Parathyroid adenoma (tissue), 2 donors: ENCODE measurements at regions not wholly inside any gene's neighbourhood (a gene's known extent, or its start where the extent isn't known, plus 50 kb on each side); places are given as distances from the start of the nearest gene placed in this dataset.

Experiments
- H2AFZ ChIP-seq: fragments of 300-600 bp; sonication (generic); one replicate; pipeline ENCODE4 v1.7.0; 2017; ENCODE audit warnings: antibody characterized with exemption, mild to moderate bottlenecking
- H3K27ac ChIP-seq: fragments of 300-600 bp; sonication (generic); one replicate; pipeline ENCODE4 v1.7.0; 2017
- H3K27me3 ChIP-seq: fragments of 300-600 bp; sonication (generic); one replicate; pipeline ENCODE4 v1.7.0; 2017; ENCODE audit warnings: low read length; ENCODE audit not compliant: control insufficient read depth, insufficient read depth
- H3K36me3 ChIP-seq: fragments of 300-600 bp; sonication (generic); one replicate; pipeline ENCODE4 v1.7.0; 2017; ENCODE audit warnings: low read length; ENCODE audit not compliant: control insufficient read depth, insufficient read depth
- H3K4me1 ChIP-seq: fragments of 300-600 bp; sonication (generic); one replicate; pipeline ENCODE4 v1.7.0; 2017; ENCODE audit warnings: control low read depth
- H3K4me2 ChIP-seq: fragments of 300-600 bp; sonication (generic); one replicate; pipeline ENCODE4 v1.7.0; 2017; ENCODE audit warnings: low read length
- H3K4me3 ChIP-seq: fragments of 300-600 bp; sonication (generic); one replicate; pipeline ENCODE4 v1.7.0; 2017; ENCODE audit warnings: low read depth, low read length
- H3K79me2 ChIP-seq: fragments of 300-600 bp; sonication (generic); one replicate; pipeline ENCODE4 v1.7.0; 2017; ENCODE audit warnings: control low read depth
- H3K9ac ChIP-seq: fragments of 300-600 bp; sonication (generic); one replicate; pipeline ENCODE4 v1.7.0; 2017; ENCODE audit warnings: mild to moderate bottlenecking
- H3K9me3 ChIP-seq: fragments of 300-600 bp; sonication (generic); one replicate; pipeline ENCODE4 v1.7.0; 2017; ENCODE audit warnings: low read length; ENCODE audit not compliant: control insufficient read depth
- CTCF ChIP-seq: fragments of 300-600 bp; sonication (generic); IDR thresholded peaks from one replicate; pipeline ENCODE4 v1.7.0; 2017; ENCODE audit warnings: antibody characterized with exemption, mild to moderate bottlenecking
- donor health status: primary hyperparathyroidism.

DNA sequence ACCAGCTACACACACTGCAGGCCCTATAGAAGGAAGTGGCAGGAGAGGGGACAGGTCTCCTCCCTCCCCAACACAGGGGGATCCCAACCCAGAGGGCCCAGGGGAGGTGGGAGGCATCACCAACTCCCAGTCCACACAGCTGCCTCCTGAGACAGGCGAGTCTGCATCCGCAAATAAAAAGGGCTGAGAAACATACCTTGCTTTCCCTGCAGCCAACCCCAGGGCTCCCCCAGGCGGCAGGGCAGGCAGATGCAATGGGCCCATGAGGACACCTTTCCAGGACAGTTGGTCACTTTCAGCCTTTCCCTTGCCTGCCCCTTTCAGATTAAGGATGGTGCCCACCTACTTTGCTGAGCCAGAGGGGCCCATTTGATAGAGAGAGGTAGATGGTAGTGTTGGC lies 180.0 kb downstream of the BRD1 start:
- no peak overlapping the region for H3K9ac ChIP-seq
- H3K27ac ChIP-seq, result no peak overlapping the region
- H3K4me1 ChIP-seq, result no peaks in the 10 kb centered on the region
- no peak overlapping the region for H3K4me3 ChIP-seq
- no peaks in the 10 kb centered on the region for H3K36me3 ChIP-seq
- H3K27me3 ChIP-seq, result peaks cover 4% of the 10 kb centered on the region
- no peak overlapping the region for H3K4me2 ChIP-seq
- H3K79me2 ChIP-seq, result no peaks in the 10 kb centered on the region
- H2AFZ ChIP-seq, result no peak overlapping the region
- H3K9me3 ChIP-seq, result no peaks in the 10 kb centered on the region
- TF ChIP-seq CTCF, result no peak

- no peak overlapping the region for H3K9ac ChIP-seq
- H3K36me3 ChIP-seq, result no peaks in the 10 kb centered on the region
- no peak overlapping the region for H3K4me2 ChIP-seq
- H3K4me1 ChIP-seq, result no peaks in the 10 kb centered on the region
- H3K9me3 ChIP-seq, result no peaks in the 10 kb centered on the region
- TF ChIP-seq CTCF, result no peak
- no peak overlapping the region for H3K4me3 ChIP-seq
- H2AFZ ChIP-seq, result no peak overlapping the region
- H3K27ac ChIP-seq, result no peak overlapping the region
- peaks cover 4% of the 10 kb centered on the region for H3K27me3 ChIP-seq
- H3K79me2 ChIP-seq, result no peaks in the 10 kb centered on the region
Observed at GRCh38 chr22:49646876-49647275, 180.8 kb downstream of the BRD1 start.

GRCh38 chr22:49645791-49646550 lies 181.7 kb downstream of the BRD1 start:
- peaks cover 4% of the 10 kb centered on the region for H3K27me3 ChIP-seq
- H3K79me2 ChIP-seq, result no peaks in the 10 kb centered on the region
- no peaks in the 10 kb centered on the region for H3K9me3 ChIP-seq
- no peaks in the 10 kb centered on the region for H3K4me1 ChIP-seq
- H3K4me3 ChIP-seq, result no peak overlapping the region
- H3K4me2 ChIP-seq, result no peak overlapping the region
- no peak overlapping the region for H3K9ac ChIP-seq
- no peak overlapping the region for H2AFZ ChIP-seq
- no peaks in the 10 kb centered on the region for H3K36me3 ChIP-seq
- no peak overlapping the region for H3K27ac ChIP-seq
- no peak for TF ChIP-seq CTCF

DNA sequence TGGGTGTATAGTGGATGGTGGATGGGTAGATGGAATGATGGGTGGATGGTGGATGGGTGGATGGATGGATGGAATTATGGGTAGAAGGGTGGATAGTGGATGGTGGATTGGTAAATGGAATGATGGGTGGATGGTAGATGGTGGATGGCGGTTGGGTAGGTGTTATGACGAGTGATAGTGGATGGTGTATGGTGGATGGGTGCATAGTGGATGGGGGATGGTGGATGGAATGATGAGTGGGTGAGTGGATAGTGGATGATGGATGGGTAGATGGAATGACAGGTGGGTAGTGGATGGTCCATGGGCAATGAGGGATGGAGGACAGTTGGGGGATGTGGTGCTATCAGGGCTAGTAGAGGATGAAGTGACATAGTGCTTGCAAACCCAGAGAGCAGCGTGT lies 182.4 kb downstream of the BRD1 start:
- Histone ChIP-seq H3K79me2 (no peaks in the 10 kb centered on the region), H3K36me3 (no peaks in the 10 kb centered on the region), H2AFZ (no peak overlapping the region), H3K4me1 (no peaks in the 10 kb centered on the region), H3K27me3 (peaks cover 2% of the 10 kb centered on the region), H3K4me2 (no peak overlapping the region), H3K9ac (no peak overlapping the region), H3K4me3 (no peak overlapping the region), H3K27ac (no peak overlapping the region), H3K9me3 (no peaks in the 10 kb centered on the region)
- no peak for TF ChIP-seq CTCF

GRCh38 chr22:49643998-49644397 lies 183.7 kb downstream of the BRD1 start:
- Histone ChIP-seq H2AFZ (no peak overlapping the region), H3K27me3 (no peaks in the 10 kb centered on the region), H3K36me3 (no peaks in the 10 kb centered on the region), H3K79me2 (no peaks in the 10 kb centered on the region), H3K27ac (no peak overlapping the region), H3K4me1 (no peaks in the 10 kb centered on the region), H3K9ac (no peak overlapping the region), H3K4me3 (no peak overlapping the region), H3K9me3 (no peaks in the 10 kb centered on the region), H3K4me2 (no peak overlapping the region)
- no peak for TF ChIP-seq CTCF
